HG02970 (cell line): ENCODE measurements at regions not wholly inside any gene's neighbourhood (a gene's known extent, or its start where the extent isn't known, plus 50 kb on each side); places are given as distances from the start of the nearest gene placed in this dataset.

Source experiments
- ATAC-seq: cut with Tn5 transposase; IDR thresholded peaks from one replicate; pipeline ENCODE4 v1.9.1; 2021; ENCODE audit warnings: mild to moderate bottlenecking, moderate library complexity, moderate number of reproducible peaks; ENCODE audit not compliant: unreplicated experiment, low FRiP score

GRCh38 chr12:69059465-69060457 is 126.8 kb upstream of the CPM start:
- ATAC-seq = no peak

- no peak for ATAC-seq
Observed at GRCh38 chr12:69061574-69061973, 128.6 kb upstream of the CPM start.

GRCh38 chr12:69062621-69063237 is 129.8 kb upstream of the CPM start:
- no peak for ATAC-seq

- ATAC-seq = no peak
Observed at GRCh38 chr12:69064734-69065443, 131.9 kb upstream of the CPM start.

GRCh38 chr12:69065775-69066174 is 132.8 kb upstream of the CPM start:
- no peak for ATAC-seq

- no peak for ATAC-seq
Observed at GRCh38 chr12:69066492-69067373, 133.8 kb upstream of the CPM start.

- no peak for ATAC-seq
Observed at GRCh38 chr12:69067713-69068112, 134.7 kb upstream of the CPM start.

GRCh38 chr12:69068448-69068847 is 135.5 kb upstream of the CPM start:
- no peak for ATAC-seq

GRCh38 chr12:69069479-69069878 is 136.5 kb upstream of the CPM start:
- ATAC-seq = no peak

- peak; percentile 70 for ATAC-seq
Observed at GRCh38 chr12:69070319-69071090, 137.5 kb upstream of the CPM start.

- no peak for ATAC-seq
Observed at GRCh38 chr12:69071091-69071370, 138.1 kb upstream of the CPM start.

- ATAC-seq = no peak
Observed at GRCh38 chr12:69073035-69073434, 140.1 kb upstream of the CPM start.

GRCh38 chr12:69074556-69075349 is 141.8 kb upstream of the CPM start:
- ATAC-seq = no peak

- ATAC-seq = no peak
Observed at GRCh38 chr12:69083689-69084088, 150.7 kb upstream of the CPM start.

GRCh38 chr12:69084816-69085378 is 151.9 kb upstream of the CPM start:
- no peak for ATAC-seq

GRCh38 chr12:69085852-69086251 is 152.9 kb upstream of the CPM start:
- no peak for ATAC-seq

- ATAC-seq = no peak
Observed at GRCh38 chr12:69087986-69088385, 151.4 kb upstream of the CPSF6 start.

- ATAC-seq = no peak
Observed at GRCh38 chr12:69090722-69091121, 148.6 kb upstream of the CPSF6 start.
